Gastrocnemius medialis (tissue), 4 donors: ENCODE measurements at regions not wholly inside any gene's neighbourhood (a gene's known extent, or its start where the extent isn't known, plus 50 kb on each side); places are given as distances from the start of the nearest gene placed in this dataset.

ENCODE experiments used
- POLR2A ChIP-seq, 2 donors: fragments of 450-650 bp; IDR thresholded peaks; one replicate each; pipeline ENCODE4 v1.6.1; 2017; ENCODE audit warnings: antibody characterized with exemption in 2 of 2, mild to moderate bottlenecking in 2 of 2, moderate library complexity in 2 of 2
- TF ChIP-seq, protein P1 (sequence below), 5 experiments: fragments of 450-650 bp in 3 of 5; fragments of 200-600 bp in 2 of 5; sonication (generic) in 2 of 5; IDR thresholded peaks in 4 of 5; conservative IDR thresholded peaks in 1 of 5; 1 replicate in 4 of 5; 2 replicates in 1 of 5; pipeline ENCODE4 v1.5.1; 2016 to 2019; ENCODE audit warnings: antibody characterized with exemption in 5 of 5, mild to moderate bottlenecking in 3 of 5, moderate library complexity in 3 of 5

DNA sequence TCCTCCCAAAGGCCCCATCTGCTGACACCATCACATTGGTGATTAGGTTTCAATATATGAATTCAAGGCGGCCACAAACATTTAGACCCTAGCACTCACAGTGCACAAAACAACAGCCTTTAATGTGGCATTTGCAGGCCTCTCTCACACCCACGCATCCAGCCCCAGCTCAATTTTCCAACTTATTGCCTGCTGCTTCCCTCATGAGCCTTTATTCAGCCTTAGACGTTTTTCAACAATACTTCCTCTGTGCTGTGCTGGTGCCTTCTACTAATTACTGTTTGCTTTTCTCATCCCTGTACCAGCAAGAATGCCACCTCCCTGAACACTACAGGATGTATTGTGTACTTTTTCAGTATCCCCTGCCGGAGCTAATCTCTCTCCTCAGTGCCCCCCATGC lies 334.6 kb downstream of the GABRB3 start:
- TF ChIP-seq, protein P1, sequence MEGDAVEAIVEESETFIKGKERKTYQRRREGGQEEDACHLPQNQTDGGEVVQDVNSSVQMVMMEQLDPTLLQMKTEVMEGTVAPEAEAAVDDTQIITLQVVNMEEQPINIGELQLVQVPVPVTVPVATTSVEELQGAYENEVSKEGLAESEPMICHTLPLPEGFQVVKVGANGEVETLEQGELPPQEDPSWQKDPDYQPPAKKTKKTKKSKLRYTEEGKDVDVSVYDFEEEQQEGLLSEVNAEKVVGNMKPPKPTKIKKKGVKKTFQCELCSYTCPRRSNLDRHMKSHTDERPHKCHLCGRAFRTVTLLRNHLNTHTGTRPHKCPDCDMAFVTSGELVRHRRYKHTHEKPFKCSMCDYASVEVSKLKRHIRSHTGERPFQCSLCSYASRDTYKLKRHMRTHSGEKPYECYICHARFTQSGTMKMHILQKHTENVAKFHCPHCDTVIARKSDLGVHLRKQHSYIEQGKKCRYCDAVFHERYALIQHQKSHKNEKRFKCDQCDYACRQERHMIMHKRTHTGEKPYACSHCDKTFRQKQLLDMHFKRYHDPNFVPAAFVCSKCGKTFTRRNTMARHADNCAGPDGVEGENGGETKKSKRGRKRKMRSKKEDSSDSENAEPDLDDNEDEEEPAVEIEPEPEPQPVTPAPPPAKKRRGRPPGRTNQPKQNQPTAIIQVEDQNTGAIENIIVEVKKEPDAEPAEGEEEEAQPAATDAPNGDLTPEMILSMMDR (IDR thresholded peaks at IDR 0.05 in 4 of 5, conservative IDR thresholded peaks at IDR 0.05 in 1 of 5) = no peak
- no peak for TF ChIP-seq POLR2A (IDR thresholded peaks at IDR 0.05)
